ENCODE measurements at regions not wholly inside any gene's neighbourhood (a gene's known extent, or its start where the extent isn't known, plus 50 kb on each side); places are given as distances from the start of the nearest gene placed in this dataset.
"Not testable (repeated sequence)": the region's sequence is repeated elsewhere in the genome, so short reads cannot be mapped to it uniquely, and the experiment has no call there.

DNA sequence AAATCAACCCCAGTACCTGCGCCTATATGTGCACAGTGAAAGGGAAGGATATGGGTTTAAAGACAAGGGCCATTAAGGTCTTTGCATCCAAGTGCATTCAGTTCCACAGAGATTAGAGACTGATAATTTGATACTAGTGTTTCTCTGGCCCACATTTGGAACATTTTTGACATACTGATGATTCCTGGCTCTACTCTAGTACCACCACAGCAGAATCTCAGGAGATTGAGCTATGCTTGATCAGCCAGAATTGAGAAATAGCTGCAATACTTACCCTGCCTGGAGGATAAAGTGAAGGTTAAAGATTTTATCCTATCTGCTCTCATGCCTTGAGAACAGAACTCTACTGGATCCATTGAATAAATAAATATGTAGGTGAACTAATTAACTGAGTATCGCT lies 1267.8 kb downstream of the SUCLG1 start:
- no peak for ATAC-seq
- Mint-ChIP-seq H3K4me1 (no peaks in the 10 kb centered on the region), H3K9me3 (peaks cover 0 to 3% (median 0%) of the 10 kb centered on the region in 9 donors), H3K27ac (no peak overlapping the region), H3K27me3 (no peaks in the 10 kb centered on the region), H3K36me3 (no peaks in the 10 kb centered on the region), H3K4me3 (no peak overlapping the region)
- DNase-seq = no peak
- POLR2A ChIA-PET = no interaction called here

DNA sequence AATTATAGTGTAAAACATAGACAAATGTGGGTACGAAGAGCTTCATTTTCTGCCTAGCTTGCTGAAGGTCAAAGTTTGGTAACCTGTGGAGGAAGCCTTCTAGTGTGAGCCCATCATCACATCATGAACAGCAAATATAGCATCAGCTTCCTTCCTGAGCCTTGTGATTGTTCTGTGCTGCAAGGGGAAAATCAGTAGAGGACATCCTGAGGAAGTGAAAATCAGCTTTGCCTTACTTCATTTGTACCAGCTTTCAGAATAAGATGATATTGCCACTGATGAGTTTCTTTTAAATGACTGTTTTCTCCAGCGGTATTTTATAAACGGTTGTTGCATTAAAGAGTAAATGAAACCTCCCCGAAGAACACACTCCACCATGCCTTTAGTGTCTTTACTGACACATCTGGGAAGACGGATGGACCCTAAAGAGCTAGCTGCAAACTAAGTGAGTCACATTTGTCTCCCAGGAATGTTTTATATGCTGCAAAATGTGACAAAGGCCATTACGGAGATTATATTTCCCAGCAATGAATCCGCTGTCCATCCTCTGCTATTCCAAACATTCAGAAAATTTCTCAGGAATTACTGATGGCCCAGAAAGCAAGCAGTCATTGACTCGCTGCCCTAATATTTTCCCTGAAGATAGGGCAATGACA lies 1272.8 kb downstream of the SUCLG1 start:
- POLR2A ChIA-PET = no interaction called here
- Mint-ChIP-seq H3K9me3 (peaks cover 0 to 7% (median 0%) of the 10 kb centered on the region in 9 donors), H3K27me3 (no peaks in the 10 kb centered on the region), H3K27ac (no peak overlapping the region), H3K36me3 (no peaks in the 10 kb centered on the region), H3K4me3 (no peak overlapping the region), H3K4me1 (no peaks in the 10 kb centered on the region)
- no peak for ATAC-seq
- DNase-seq = no peak

DNA sequence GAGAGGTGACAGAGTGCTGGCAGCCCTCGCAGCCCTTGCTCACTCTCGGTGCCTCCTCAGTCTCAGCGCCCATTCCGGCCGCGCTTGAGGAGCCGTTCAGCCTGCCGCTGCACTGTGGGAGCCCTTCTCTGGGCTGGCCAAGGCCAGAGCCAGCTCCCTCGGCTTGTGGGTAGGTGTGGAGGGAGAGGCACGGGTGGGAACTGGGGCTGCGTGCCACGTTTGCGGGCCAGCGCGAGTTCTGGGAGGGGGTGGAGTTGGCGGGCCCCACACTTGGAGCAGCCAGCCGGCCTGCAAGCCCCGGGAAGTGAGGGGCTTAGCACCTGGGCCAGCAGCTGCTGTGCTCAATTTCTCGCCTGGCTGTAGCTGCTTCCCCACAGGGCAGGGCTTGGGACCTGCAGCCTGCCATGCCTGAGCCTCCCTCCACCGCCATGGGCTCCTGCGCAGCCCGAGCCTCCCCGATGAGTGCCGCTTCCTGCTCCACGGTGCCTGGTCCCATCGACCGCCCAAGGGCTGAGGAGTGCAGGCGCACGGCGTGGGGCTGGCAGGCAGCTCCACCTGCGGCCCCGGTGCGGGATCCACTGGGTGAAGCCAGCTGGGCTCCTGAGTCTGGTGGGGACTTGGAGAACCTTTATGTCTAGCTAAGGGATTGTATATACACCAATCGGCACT lies 1278.1 kb downstream of the SUCLG1 start:
- ATAC-seq, H3K36me3 Mint-ChIP-seq, H3K9me3 Mint-ChIP-seq, DNase-seq, H3K27me3 Mint-ChIP-seq, H3K4me1 Mint-ChIP-seq, H3K27ac Mint-ChIP-seq, POLR2A ChIA-PET, H3K4me3 Mint-ChIP-seq: not testable (repeated sequence)

DNA sequence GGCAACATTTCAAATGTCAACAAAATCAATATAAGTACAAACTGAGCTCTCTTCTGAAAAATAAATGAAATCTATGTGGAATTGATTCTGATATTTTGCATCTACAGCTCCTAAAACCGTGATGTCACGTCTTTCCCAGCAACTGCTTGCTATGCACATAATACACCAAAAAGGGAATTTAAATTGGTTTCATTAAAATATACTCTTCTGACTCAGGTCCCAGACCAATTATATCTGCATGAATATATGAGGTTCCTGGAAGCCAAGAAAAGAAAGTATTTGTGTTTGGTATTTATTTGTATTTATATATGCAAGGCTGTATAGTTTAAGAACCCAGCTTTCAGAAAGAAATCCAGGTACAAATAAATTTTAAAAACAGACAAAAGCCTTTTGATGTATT lies 1282.5 kb downstream of the SUCLG1 start:
- no peaks in the 10 kb centered on the region for H3K36me3 Mint-ChIP-seq

DNA sequence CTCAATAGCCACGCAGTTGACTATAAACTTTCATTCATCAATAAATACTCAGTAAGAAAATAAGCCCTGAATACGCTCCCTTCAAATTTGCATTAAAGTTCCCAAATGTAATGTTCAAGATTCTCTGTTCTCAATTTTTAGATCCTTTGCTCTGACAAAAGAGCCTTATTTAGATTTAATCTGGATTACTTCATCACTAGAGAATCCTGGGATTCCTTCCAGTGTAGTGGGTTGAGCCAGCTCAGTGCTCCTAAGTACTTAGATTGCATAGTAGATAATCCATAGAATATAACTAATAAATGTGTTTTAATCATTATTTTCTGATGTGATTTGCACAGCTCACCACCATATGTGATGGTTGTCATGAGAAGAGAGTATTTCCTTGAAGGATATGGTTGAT lies 1286.2 kb downstream of the SUCLG1 start:
- no peak for ATAC-seq
- POLR2A ChIA-PET = no interaction called here
- H3K4me3 Mint-ChIP-seq = no peak overlapping the region

More for the DNA sequence above, 1282.5 kb downstream of the SUCLG1 start:
- Mint-ChIP-seq H3K4me3 (no peak overlapping the region), H3K4me1 (no peaks in the 10 kb centered on the region), H3K27ac (no peak overlapping the region), H3K9me3 (peaks cover 0 to 13% (median 2%) of the 10 kb centered on the region in 9 donors), H3K27me3 (no peaks in the 10 kb centered on the region)
- DNase-seq = no peak
- POLR2A ChIA-PET = no interaction called here
- ATAC-seq = no peak

DNA sequence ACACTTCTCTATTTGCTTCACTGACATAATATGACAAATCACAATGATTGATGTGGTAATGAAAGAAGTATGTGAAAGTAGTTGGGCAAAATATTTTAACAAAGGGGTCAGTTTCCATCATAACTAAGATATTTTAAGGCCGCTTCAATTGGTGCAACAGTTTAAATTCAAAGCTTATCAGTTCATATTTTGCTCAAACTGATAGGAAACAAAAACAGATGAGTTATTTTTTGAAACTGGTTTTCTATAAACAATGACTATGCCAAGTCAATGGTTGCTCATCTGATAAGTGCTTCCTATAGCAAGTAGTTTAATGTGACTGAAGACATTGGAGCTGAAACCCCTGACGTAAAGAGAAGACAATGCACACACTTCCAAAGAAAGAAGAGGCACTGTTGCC lies 1290.7 kb downstream of the SUCLG1 start:
- Mint-ChIP-seq H3K4me1 (no peaks in the 10 kb centered on the region), H3K27me3 (no peaks in the 10 kb centered on the region), H3K27ac (no peak overlapping the region), H3K9me3 (peaks cover 0 to 14% (median 2%) of the 10 kb centered on the region in 9 donors), H3K36me3 (no peaks in the 10 kb centered on the region), H3K4me3 (no peak overlapping the region)
- POLR2A ChIA-PET = no interaction called here
- ATAC-seq (no peak), DNase-seq (no peak)

More for the DNA sequence above, 1286.2 kb downstream of the SUCLG1 start:
- Mint-ChIP-seq H3K4me1 (no peaks in the 10 kb centered on the region), H3K27ac (no peak overlapping the region), H3K36me3 (no peaks in the 10 kb centered on the region), H3K27me3 (no peaks in the 10 kb centered on the region), H3K9me3 (peaks cover 0 to 13% (median 2%) of the 10 kb centered on the region in 9 donors)
- no peak for DNase-seq

DNA sequence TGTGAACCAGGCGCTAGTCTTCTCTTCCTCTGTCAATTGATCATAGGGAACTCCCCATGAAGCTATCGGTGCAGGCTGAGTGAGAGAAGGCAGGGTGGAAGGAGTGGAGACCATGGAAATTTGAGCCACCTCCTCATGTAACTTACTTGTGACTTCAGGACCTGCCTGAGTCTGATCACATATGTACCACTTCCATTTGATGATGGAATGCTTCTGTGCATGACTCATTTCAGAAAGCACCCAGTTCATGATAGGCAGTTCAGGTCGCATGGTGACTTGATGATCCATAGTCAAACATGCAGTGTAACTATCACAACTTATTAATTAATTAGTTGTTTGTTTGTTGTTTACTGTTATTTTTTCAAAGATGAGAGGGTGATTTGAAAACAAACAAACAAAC lies 1296.7 kb downstream of the SUCLG1 start:
- POLR2A ChIA-PET = no interaction called here
- Mint-ChIP-seq H3K27ac (no peak overlapping the region), H3K36me3 (no peaks in the 10 kb centered on the region)

DNA sequence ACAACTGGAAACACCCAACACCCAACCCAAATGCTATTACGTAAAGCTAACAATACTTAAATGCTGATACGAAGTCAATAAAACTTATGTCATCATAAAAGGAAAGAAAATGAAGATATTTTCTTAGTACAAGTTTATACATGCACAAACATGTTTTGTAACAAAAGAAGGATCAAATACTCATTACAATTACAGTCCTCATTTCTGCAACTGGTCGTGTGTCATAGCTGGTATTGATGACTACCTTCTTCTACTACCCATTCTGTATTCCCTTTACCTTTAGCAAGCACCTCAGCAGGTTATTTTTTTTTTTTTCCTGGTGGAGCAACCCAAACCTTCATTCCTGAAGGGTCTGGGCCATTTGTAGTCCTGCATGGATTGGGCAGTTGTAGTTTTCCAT lies 1298.5 kb downstream of the SUCLG1 start:
- Mint-ChIP-seq H3K27ac (no peak overlapping the region), H3K36me3 (no peaks in the 10 kb centered on the region), H3K4me3 (no peak overlapping the region), H3K9me3 (peaks cover 2 to 30% (median 8%) of the 10 kb centered on the region in 9 donors), H3K4me1 (no peaks in the 10 kb centered on the region), H3K27me3 (no peaks in the 10 kb centered on the region)
- POLR2A ChIA-PET = no interaction called here
- ATAC-seq (no peak), DNase-seq (no peak)

More for the DNA sequence above, 1296.7 kb downstream of the SUCLG1 start:
- DNase-seq (no peak), ATAC-seq (no peak)
- Mint-ChIP-seq H3K4me3 (no peak overlapping the region), H3K27me3 (no peaks in the 10 kb centered on the region), H3K9me3 (peaks cover 0 to 19% (median 6%) of the 10 kb centered on the region in 9 donors), H3K4me1 (no peaks in the 10 kb centered on the region)

DNA sequence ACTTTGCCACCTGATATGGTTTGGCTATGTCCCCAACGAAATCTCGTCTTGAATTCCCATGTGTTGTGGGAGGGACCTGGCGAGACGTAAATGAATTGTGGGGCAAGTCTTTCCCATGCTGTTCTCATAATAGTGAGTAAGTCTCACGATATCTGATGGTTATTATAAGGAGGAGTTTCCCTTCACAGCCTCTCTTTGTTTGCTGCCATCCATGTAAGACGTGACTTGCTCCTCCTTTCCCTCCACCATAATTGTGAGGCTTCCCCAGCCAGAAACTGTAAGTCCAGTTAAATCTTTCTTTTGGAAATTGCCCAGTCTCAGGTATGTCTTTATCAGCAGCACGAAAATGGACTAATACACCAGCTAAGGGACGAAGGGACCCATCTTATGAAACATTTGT lies 1303.3 kb downstream of the SUCLG1 start:
- DNase-seq = no peak
- H3K36me3 Mint-ChIP-seq = no peaks in the 10 kb centered on the region
- no peak for ATAC-seq
- no peak overlapping the region for H3K27ac Mint-ChIP-seq
- POLR2A ChIA-PET = no interaction called here
- no peaks in the 10 kb centered on the region for H3K27me3 Mint-ChIP-seq
- H3K4me3 Mint-ChIP-seq = no peak overlapping the region
- H3K4me1 Mint-ChIP-seq = no peaks in the 10 kb centered on the region
- H3K9me3 Mint-ChIP-seq = peaks cover 2 to 29% (median 9%) of the 10 kb centered on the region in 9 donors

DNA sequence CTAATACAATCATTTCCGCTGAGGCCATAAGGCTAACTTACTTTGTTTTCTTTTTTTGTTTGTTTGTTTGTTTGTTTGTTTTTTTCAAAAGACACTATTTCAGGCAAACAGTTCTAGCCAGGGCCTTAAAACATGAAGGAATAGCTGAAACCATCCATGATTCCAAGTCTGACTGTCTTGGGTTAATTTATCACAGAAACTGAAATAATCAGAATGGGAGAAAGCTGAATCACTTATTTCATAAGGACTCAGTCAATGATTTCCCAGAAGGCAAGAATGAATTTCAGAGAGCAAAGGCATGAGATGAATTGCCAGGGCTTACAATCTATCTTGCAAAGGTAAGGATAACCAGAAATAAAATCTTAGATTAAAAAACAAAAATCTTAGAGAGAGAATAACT lies 1315.1 kb downstream of the SUCLG1 start:
- H3K27me3 Mint-ChIP-seq = no peaks in the 10 kb centered on the region
- H3K27ac Mint-ChIP-seq = no peak overlapping the region
- DNase-seq = no peak
- H3K4me1 Mint-ChIP-seq = no peaks in the 10 kb centered on the region
- peaks cover 0 to 19% (median 6%) of the 10 kb centered on the region in 9 donors for H3K9me3 Mint-ChIP-seq
- H3K4me3 Mint-ChIP-seq = no peak overlapping the region
- ATAC-seq = no peak
- POLR2A ChIA-PET = no interaction called here
- no peaks in the 10 kb centered on the region for H3K36me3 Mint-ChIP-seq

DNA sequence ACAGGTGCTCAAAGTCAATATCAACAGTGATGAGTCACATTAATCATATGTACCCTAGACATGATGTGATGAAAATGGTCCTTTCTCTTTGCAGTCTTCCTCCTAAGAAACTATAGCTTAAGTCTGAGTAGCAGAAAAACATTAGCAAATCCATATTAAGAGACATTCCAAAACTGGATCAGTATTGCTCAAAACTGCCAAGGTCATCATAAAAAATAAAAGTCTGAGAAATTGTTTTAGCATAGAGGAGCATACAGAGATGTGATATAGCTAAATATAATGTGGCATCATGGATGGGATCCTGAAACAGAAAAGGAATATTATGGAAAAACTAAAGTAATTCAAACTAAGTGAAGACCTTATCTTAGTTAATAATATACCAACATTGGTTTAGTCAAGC lies 1316.1 kb downstream of the SUCLG1 start:
- H3K27ac Mint-ChIP-seq = no peak overlapping the region
- H3K9me3 Mint-ChIP-seq = peaks cover 0 to 19% (median 6%) of the 10 kb centered on the region in 9 donors
- H3K36me3 Mint-ChIP-seq = no peaks in the 10 kb centered on the region
- H3K27me3 Mint-ChIP-seq = no peaks in the 10 kb centered on the region
- H3K4me1 Mint-ChIP-seq = no peaks in the 10 kb centered on the region
- POLR2A ChIA-PET = no interaction called here
- DNase-seq (no peak), ATAC-seq (no peak)
- no peak overlapping the region for H3K4me3 Mint-ChIP-seq

DNA sequence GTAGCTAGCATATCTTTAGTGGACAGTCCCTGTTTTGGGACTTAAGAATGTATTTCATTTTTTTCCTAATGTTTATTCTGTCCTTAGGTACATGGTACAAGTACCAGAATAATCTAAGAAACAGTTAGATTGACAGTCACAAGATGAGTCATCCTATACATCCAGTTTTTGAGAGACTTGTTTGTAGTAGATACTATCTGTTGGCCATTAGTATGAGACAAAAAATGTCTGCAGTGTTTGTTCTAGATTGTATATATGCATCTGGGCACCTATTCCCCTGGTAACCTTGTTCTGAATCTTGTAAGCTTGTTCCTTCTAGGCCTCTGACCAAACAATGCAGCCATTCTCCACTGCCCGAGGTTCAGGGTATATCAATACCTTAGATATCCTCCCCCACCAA lies 1343.5 kb downstream of the SUCLG1 start:
- H3K4me3 Mint-ChIP-seq = no peak overlapping the region
- ATAC-seq (no peak), DNase-seq (no peak)
- H3K27ac Mint-ChIP-seq = no peak overlapping the region
- H3K9me3 Mint-ChIP-seq = peaks cover 0 to 30% (median 3%) of the 10 kb centered on the region in 9 donors
- POLR2A ChIA-PET = no interaction called here
- H3K36me3 Mint-ChIP-seq = no peaks in the 10 kb centered on the region
- H3K27me3 Mint-ChIP-seq = no peaks in the 10 kb centered on the region
- no peaks in the 10 kb centered on the region for H3K4me1 Mint-ChIP-seq

DNA sequence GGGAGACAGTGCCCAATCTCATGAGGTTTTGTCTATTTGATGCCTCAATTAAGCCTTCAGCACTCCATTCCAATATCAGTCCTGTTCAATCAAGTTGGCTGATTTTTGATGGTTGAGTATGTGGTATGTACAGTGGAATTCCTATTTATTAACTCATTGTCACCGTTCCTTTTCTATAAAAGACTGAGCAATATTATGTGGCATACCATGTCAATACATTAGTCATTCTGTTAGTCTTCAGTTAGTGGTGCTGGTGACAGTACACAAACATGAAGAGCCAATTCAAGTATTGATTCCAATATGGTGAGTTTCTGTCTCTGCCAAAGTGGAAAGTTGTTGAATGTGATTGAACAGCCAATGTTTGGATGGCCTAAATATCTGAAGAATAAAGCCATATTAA lies 1343.9 kb downstream of the SUCLG1 start:
- no peaks in the 10 kb centered on the region for H3K27me3 Mint-ChIP-seq
- ATAC-seq (no peak), DNase-seq (no peak)
- no peaks in the 10 kb centered on the region for H3K36me3 Mint-ChIP-seq
- POLR2A ChIA-PET = no interaction called here
- no peaks in the 10 kb centered on the region for H3K4me1 Mint-ChIP-seq
- peaks cover 0 to 34% (median 4%) of the 10 kb centered on the region in 9 donors for H3K9me3 Mint-ChIP-seq
- no peak overlapping the region for H3K27ac Mint-ChIP-seq
- no peak overlapping the region for H3K4me3 Mint-ChIP-seq

DNA sequence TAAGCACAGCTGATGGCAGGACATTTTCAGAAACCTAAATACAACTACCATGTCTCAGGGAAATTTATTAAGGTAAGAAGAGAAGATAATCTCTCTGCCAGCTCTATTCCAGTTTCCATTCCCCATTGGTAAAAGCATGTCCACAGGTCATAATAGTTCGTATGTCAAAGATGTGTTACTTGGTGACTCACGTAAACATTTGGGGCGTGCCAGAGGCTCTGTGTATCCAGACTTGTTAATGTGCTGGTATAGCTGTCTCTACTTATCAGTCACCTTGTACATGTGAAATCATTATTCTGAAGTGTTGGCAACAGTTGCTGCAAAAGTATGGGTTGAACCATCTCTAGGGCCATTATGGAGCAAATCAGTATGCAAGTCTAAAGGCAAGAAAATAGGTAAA lies 1345.1 kb downstream of the SUCLG1 start:
- Mint-ChIP-seq H3K9me3 (peaks cover 1 to 33% (median 6%) of the 10 kb centered on the region in 9 donors), H3K27me3 (no peaks in the 10 kb centered on the region), H3K36me3 (no peaks in the 10 kb centered on the region), H3K4me3 (no peak overlapping the region), H3K27ac (no peak overlapping the region), H3K4me1 (no peaks in the 10 kb centered on the region)
- DNase-seq (no peak), ATAC-seq (no peak)
- POLR2A ChIA-PET = no interaction called here

All from naive thymus-derived CD8-positive, alpha-beta T cell (primary cell).